B cell (primary cell): ENCODE measurements at regions not wholly inside any gene's neighbourhood (a gene's known extent, or its start where the extent isn't known, plus 50 kb on each side); places are given as distances from the start of the nearest gene placed in this dataset.

Experiments
- EZH2 ChIP-seq: IDR thresholded peaks from 2 replicates; pipeline ENCODE4 v1.6.1; 2012; ENCODE audit warnings: borderline replicate concordance, low read depth, mild to moderate bottlenecking, moderate library complexity, low read length; ENCODE audit not compliant: insufficient read depth, poor library complexity, severe bottlenecking
- TF ChIP-seq, protein P1 (sequence below): fragments of 200-600 bp; IDR thresholded peaks from one replicate; pipeline ENCODE4 v1.8.0; 2022; ENCODE audit warnings: antibody characterized with exemption, mild to moderate bottlenecking

- TF ChIP-seq, protein P1, sequence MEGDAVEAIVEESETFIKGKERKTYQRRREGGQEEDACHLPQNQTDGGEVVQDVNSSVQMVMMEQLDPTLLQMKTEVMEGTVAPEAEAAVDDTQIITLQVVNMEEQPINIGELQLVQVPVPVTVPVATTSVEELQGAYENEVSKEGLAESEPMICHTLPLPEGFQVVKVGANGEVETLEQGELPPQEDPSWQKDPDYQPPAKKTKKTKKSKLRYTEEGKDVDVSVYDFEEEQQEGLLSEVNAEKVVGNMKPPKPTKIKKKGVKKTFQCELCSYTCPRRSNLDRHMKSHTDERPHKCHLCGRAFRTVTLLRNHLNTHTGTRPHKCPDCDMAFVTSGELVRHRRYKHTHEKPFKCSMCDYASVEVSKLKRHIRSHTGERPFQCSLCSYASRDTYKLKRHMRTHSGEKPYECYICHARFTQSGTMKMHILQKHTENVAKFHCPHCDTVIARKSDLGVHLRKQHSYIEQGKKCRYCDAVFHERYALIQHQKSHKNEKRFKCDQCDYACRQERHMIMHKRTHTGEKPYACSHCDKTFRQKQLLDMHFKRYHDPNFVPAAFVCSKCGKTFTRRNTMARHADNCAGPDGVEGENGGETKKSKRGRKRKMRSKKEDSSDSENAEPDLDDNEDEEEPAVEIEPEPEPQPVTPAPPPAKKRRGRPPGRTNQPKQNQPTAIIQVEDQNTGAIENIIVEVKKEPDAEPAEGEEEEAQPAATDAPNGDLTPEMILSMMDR: no peak
- TF ChIP-seq EZH2: no peak
Observed at GRCh38 chr17:72303787-72304733, 183.2 kb downstream of the SOX9 start.
